Smooth muscle cell (in vitro differentiated cells): ENCODE measurements at regions not wholly inside any gene's neighbourhood (a gene's known extent, or its start where the extent isn't known, plus 50 kb on each side); places are given as distances from the start of the nearest gene placed in this dataset.

Experiments used
- DNase-seq: peaks from one replicate; lab custom pipeline; 2025; ENCODE audit not compliant: unreplicated experiment; lab: John Stamatoyannopoulos, UW
- H2AFZ ChIP-seq: fragments of 200-600 bp; sonication (generic); 2 replicates; pipeline ENCODE4 v1.6.0; 2016; ENCODE audit warnings: antibody characterized with exemption, low read depth, mild to moderate bottlenecking
- H3F3A ChIP-seq: fragments of 200-600 bp; sonication (generic); 2 replicates; pipeline ENCODE4 v1.6.0; 2017; ENCODE audit warnings: antibody characterized with exemption, low read depth
- H3K27ac ChIP-seq: fragments of 200-600 bp; sonication (generic); 2 replicates; pipeline ENCODE4 v1.5.1; 2016; ENCODE audit warnings: low read depth, mild to moderate bottlenecking
- H3K27me3 ChIP-seq: fragments of 200-600 bp; sonication (generic); 2 replicates; pipeline ENCODE4 v1.6.1; 2016; ENCODE audit warnings: low read depth, mild to moderate bottlenecking
- H3K36me3 ChIP-seq: fragments of 200-600 bp; sonication (generic); 2 replicates; pipeline ENCODE4 v1.5.1; 2016; ENCODE audit warnings: low read depth
- H3K4me1 ChIP-seq: fragments of 200-600 bp; sonication (generic); 2 replicates; pipeline ENCODE4 v1.5.1; 2016; ENCODE audit warnings: low read depth
- H3K4me2 ChIP-seq: fragments of 200-600 bp; sonication (generic); 2 replicates; pipeline ENCODE4 v1.6.0; 2016; ENCODE audit warnings: mild to moderate bottlenecking
- H3K4me3 ChIP-seq: fragments of 200-600 bp; sonication (generic); 2 replicates; pipeline ENCODE4 v1.5.1; 2016; ENCODE audit warnings: mild to moderate bottlenecking
- H3K79me2 ChIP-seq: fragments of 200-600 bp; sonication (generic); 2 replicates; pipeline ENCODE4 v1.6.0; 2016; ENCODE audit warnings: low read depth, mild to moderate bottlenecking
- H3K9ac ChIP-seq: fragments of 200-600 bp; sonication (generic); 2 replicates; pipeline ENCODE4 v1.6.0; 2016; ENCODE audit warnings: low read depth
- H3K9me3 ChIP-seq: fragments of 200-600 bp; sonication (generic); replicated peaks from 2 replicates; pipeline ENCODE4 v1.5.1; 2016; ENCODE audit warnings: low read depth
- H4K20me1 ChIP-seq: fragments of 200-600 bp; sonication (generic); 2 replicates; pipeline ENCODE4 v1.6.0; 2016; ENCODE audit warnings: low read depth
- CTCF ChIP-seq: fragments of 200-600 bp; sonication (generic); IDR thresholded peaks from 2 replicates; pipeline ENCODE4 v1.5.1; 2017; ENCODE audit warnings: borderline replicate concordance, mild to moderate bottlenecking, antibody characterized with exemption; ENCODE audit not compliant: insufficient read depth, poor library complexity, severe bottlenecking
- WGBS: methylation state at CpG from one replicate; pipeline ENCODE4 v1.1.7; 2016; ENCODE audit warnings: low lambda C conversion rate; 5-methylcytosine and 5-hydroxymethylcytosine counted together

- Histone ChIP-seq H3K27ac (no peak overlapping the region), H3K36me3 (no peaks in the 10 kb centered on the region), H3K9ac (no peak overlapping the region), H3K27me3 (no peaks in the 10 kb centered on the region), H3K79me2 (no peaks in the 10 kb centered on the region), H4K20me1 (no peaks in the 10 kb centered on the region), H3F3A (peaks cover 6% of the 10 kb centered on the region), H3K9me3 (no peaks in the 10 kb centered on the region), H3K4me1 (no peaks in the 10 kb centered on the region), H2AFZ (no peak overlapping the region), H3K4me3 (no peak overlapping the region), H3K4me2 (no peak overlapping the region)
- 90% methylated on average over 2 of the region's 2 CpGs for WGBS
- TF ChIP-seq CTCF: no peak
- DNase-seq: no peak
These were observed 253.3 kb upstream of the CDH5 start for GRCh38 chr16:66113223-66113622.

GRCh38 chr16:66109677-66110076 is 256.8 kb upstream of the CDH5 start:
- Histone ChIP-seq H2AFZ (no peak overlapping the region), H4K20me1 (no peaks in the 10 kb centered on the region), H3K79me2 (no peaks in the 10 kb centered on the region), H3K27me3 (no peaks in the 10 kb centered on the region), H3K4me1 (no peaks in the 10 kb centered on the region), H3K9me3 (no peaks in the 10 kb centered on the region), H3K4me2 (no peak overlapping the region), H3K36me3 (no peaks in the 10 kb centered on the region), H3K27ac (no peak overlapping the region), H3K9ac (no peak overlapping the region), H3K4me3 (no peak overlapping the region), H3F3A (peaks cover 7% of the 10 kb centered on the region)
- TF ChIP-seq CTCF: no peak
- 90% methylated on average over 1 of the region's 1 CpG for WGBS
- DNase-seq: no peak

- H2AFZ ChIP-seq: peak overlapping the region; percentile 37
- 4% methylated on average over 1 of the region's 1 CpG for WGBS
- H3K36me3 ChIP-seq: no peaks in the 10 kb centered on the region
- no peaks in the 10 kb centered on the region for H3K4me1 ChIP-seq
- no peak overlapping the region for H3K4me3 ChIP-seq
- DNase-seq: no peak
- no peak for TF ChIP-seq CTCF
- H3F3A ChIP-seq: peaks cover 7% of the 10 kb centered on the region
- no peaks in the 10 kb centered on the region for H3K9me3 ChIP-seq
- H3K4me2 ChIP-seq: peak overlapping the region; percentile 57
- no peaks in the 10 kb centered on the region for H3K79me2 ChIP-seq
- no peaks in the 10 kb centered on the region for H3K27me3 ChIP-seq
- H3K9ac ChIP-seq: peak overlapping the region; percentile 13
- H4K20me1 ChIP-seq: no peaks in the 10 kb centered on the region
- H3K27ac ChIP-seq: peak overlapping the region; percentile 83
These were observed 258.8 kb upstream of the CDH5 start for GRCh38 chr16:66107661-66108060.

- TF ChIP-seq CTCF: no peak
- peak overlapping the region; percentile 15 for H2AFZ ChIP-seq
- no peaks in the 10 kb centered on the region for H4K20me1 ChIP-seq
- H3K9me3 ChIP-seq: no peaks in the 10 kb centered on the region
- no peak for DNase-seq
- no peak overlapping the region for H3K4me3 ChIP-seq
- peak overlapping the region; percentile 20 for H3K4me2 ChIP-seq
- peak overlapping the region; percentile 28 for H3K27ac ChIP-seq
- no peaks in the 10 kb centered on the region for H3K79me2 ChIP-seq
- peaks cover 8% of the 10 kb centered on the region for H3F3A ChIP-seq
- WGBS: under 1% methylated on average over 4 of the region's 4 CpGs
- H3K4me1 ChIP-seq: peaks cover 1% of the 10 kb centered on the region
- H3K27me3 ChIP-seq: no peaks in the 10 kb centered on the region
- H3K9ac ChIP-seq: no peak overlapping the region
- H3K36me3 ChIP-seq: no peaks in the 10 kb centered on the region
These were observed 263.3 kb upstream of the CDH5 start for GRCh38 chr16:66103211-66103610.
